HT1080 (cell line): ENCODE measurements at regions not wholly inside any gene's neighbourhood (a gene's known extent, or its start where the extent isn't known, plus 50 kb on each side); places are given as distances from the start of the nearest gene placed in this dataset.
A peak's percentile ranks its signal among the peaks of the same experiment; 100 is the strongest.

Experiments
- DNase-seq: peaks from one replicate; pipeline ENCODE4 v3.0.0-alpha.2; 2015; ENCODE audit warnings: low read depth

GRCh38 chr21:29228306-29228705, 70.4 kb upstream of the BACH1 start:
- no peak for DNase-seq

GRCh38 chr21:29230551-29231261, 68.0 kb upstream of the BACH1 start:
- no peak for DNase-seq

GRCh38 chr21:29231756-29232529, 66.8 kb upstream of the BACH1 start:
- no peak for DNase-seq

GRCh38 chr21:29232530-29233255, 66.0 kb upstream of the BACH1 start:
- peak; percentile 72 for DNase-seq

- no peak for DNase-seq
Observed at GRCh38 chr21:29233256-29233546, 65.5 kb upstream of the BACH1 start.

- DNase-seq = no peak
Observed at GRCh38 chr21:29233611-29234540, 64.8 kb upstream of the BACH1 start.

GRCh38 chr21:29235714-29236197, 63.0 kb upstream of the BACH1 start:
- no peak for DNase-seq

GRCh38 chr21:29236201-29236600, 62.5 kb upstream of the BACH1 start:
- no peak for DNase-seq

GRCh38 chr21:29237110-29238052, 61.3 kb upstream of the BACH1 start:
- DNase-seq = no peak

GRCh38 chr21:29238053-29238966, 60.4 kb upstream of the BACH1 start:
- DNase-seq = no peak

GRCh38 chr21:29238967-29239290, 59.8 kb upstream of the BACH1 start:
- no peak for DNase-seq

- DNase-seq = no peak
Observed at GRCh38 chr21:29240136-29240535, 58.6 kb upstream of the BACH1 start.

- no peak for DNase-seq
Observed at GRCh38 chr21:29242201-29242600, 56.5 kb upstream of the BACH1 start.

- no peak for DNase-seq
Observed at GRCh38 chr21:29243188-29243587, 55.5 kb upstream of the BACH1 start.

GRCh38 chr21:29245104-29245643, 53.5 kb upstream of the BACH1 start:
- no peak for DNase-seq

GRCh38 chr21:29245863-29246262, 52.9 kb upstream of the BACH1 start:
- DNase-seq = no peak

GRCh38 chr21:29246614-29247013, 52.1 kb upstream of the BACH1 start:
- no peak for DNase-seq

- DNase-seq = no peak
Observed at GRCh38 chr21:29248124-29248523, 50.6 kb upstream of the BACH1 start.
